GM23248 (cell line): ENCODE measurements at regions not wholly inside any gene's neighbourhood (a gene's known extent, or its start where the extent isn't known, plus 50 kb on each side); places are given as distances from the start of the nearest gene placed in this dataset.

Experiments used
- DNase-seq: peaks from one replicate; pipeline ENCODE4 v3.0.0-alpha.2; 2015
- H2AFZ ChIP-seq: fragments of 200-600 bp; sonication (generic); 2 replicates; pipeline ENCODE4 v1.6.1; 2016; ENCODE audit warnings: antibody characterized with exemption
- H3F3A ChIP-seq: fragments of 200-600 bp; sonication (generic); 2 replicates; pipeline ENCODE4 v1.6.1; 2016; ENCODE audit warnings: mild to moderate bottlenecking, antibody characterized with exemption, mixed run types; ENCODE audit not compliant: insufficient read depth
- H3K27ac ChIP-seq: fragments of 200-600 bp; sonication (generic); 2 replicates; pipeline ENCODE4 v1.5.1; 2016; ENCODE audit warnings: mild to moderate bottlenecking
- H3K27me3 ChIP-seq: fragments of 200-600 bp; sonication (generic); replicated peaks from 2 replicates; pipeline ENCODE4 v1.6.1; 2016; ENCODE audit warnings: mild to moderate bottlenecking; ENCODE audit not compliant: insufficient read depth
- H3K36me3 ChIP-seq: fragments of 200-600 bp; sonication (generic); 2 replicates; pipeline ENCODE4 v1.6.1; 2016; ENCODE audit warnings: low read depth, mild to moderate bottlenecking
- H3K4me1 ChIP-seq: fragments of 200-600 bp; sonication (generic); 2 replicates; pipeline ENCODE4 v1.6.1; 2016; ENCODE audit warnings: mild to moderate bottlenecking; ENCODE audit not compliant: insufficient read depth
- H3K4me2 ChIP-seq: fragments of 200-600 bp; sonication (generic); one replicate; pipeline ENCODE4 v1.6.1; 2016; ENCODE audit warnings: mild to moderate bottlenecking; ENCODE audit not compliant: unreplicated experiment
- H3K4me3 ChIP-seq: fragments of 200-600 bp; sonication (generic); 2 replicates; pipeline ENCODE4 v1.5.1; 2016; ENCODE audit warnings: mild to moderate bottlenecking
- H3K79me2 ChIP-seq: fragments of 200-600 bp; sonication (generic); 2 replicates; pipeline ENCODE4 v1.6.1; 2016; ENCODE audit warnings: mild to moderate bottlenecking; ENCODE audit not compliant: insufficient read depth
- H3K9ac ChIP-seq: fragments of 200-600 bp; sonication (generic); 2 replicates; pipeline ENCODE4 v1.6.1; 2016; ENCODE audit warnings: mild to moderate bottlenecking
- H3K9me2 ChIP-seq: fragments of 200-600 bp; sonication (generic); 2 replicates; pipeline ENCODE4 v1.6.1; 2016; ENCODE audit warnings: mixed run types, mild to moderate bottlenecking, moderate library complexity; ENCODE audit not compliant: insufficient read depth
- H3K9me3 ChIP-seq: fragments of 200-600 bp; sonication (generic); one replicate; pipeline ENCODE4 v1.6.1; 2017; ENCODE audit warnings: low read depth
- H4K20me1 ChIP-seq: fragments of 200-600 bp; sonication (generic); 2 replicates; pipeline ENCODE4 v1.6.0; 2016; ENCODE audit not compliant: insufficient read depth
- EZH2 ChIP-seq: fragments of 200-600 bp; sonication (generic); IDR thresholded peaks from 2 replicates; pipeline ENCODE4 v1.6.1; 2018; ENCODE audit warnings: antibody characterized with exemption, mild to moderate bottlenecking; ENCODE audit not compliant: insufficient read depth, poor library complexity, severe bottlenecking
- EZH2phosphoT487 ChIP-seq: fragments of 200-600 bp; sonication (generic); IDR thresholded peaks from 2 replicates; pipeline ENCODE4 v1.6.1; 2018; ENCODE audit warnings: antibody characterized with exemption, moderate library complexity, mild to moderate bottlenecking, low read depth; ENCODE audit not compliant: insufficient read depth
- WGBS, 2 experiments: methylation state at CpG; one replicate each; pipeline ENCODE4 v1.1.6; 2015 to 2017; ENCODE audit warnings: low lambda C conversion rate in 2 of 2, low coverage in 1 of 2; ENCODE audit errors: missing lambda C conversion rate in 2 of 2; 5-methylcytosine and 5-hydroxymethylcytosine counted together
- in situ Hi-C: fragments of 300-500 bp; cut with MboI; formaldehyde crosslinking; loops from 2 replicates; pipeline ENCODE4 v1.15.0; 2020

DNA sequence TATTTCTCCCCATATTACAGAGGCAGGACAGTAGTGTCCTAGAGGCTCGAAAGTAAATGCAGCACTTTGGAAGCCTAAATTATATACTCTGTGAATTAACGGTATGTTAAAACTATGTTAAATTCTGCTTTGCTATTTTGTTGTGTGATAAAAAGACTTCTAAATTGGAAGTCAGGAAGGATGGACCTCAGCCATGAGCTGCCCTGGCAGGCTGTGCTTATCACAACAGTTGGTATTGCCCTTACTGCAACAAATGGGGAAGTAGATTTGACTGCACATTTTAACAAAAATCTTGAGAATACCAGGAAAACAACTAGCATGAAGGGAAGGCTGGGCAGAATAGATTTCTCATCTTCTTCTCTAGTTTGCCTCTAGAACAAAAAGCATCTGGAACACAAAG, 706.6 kb downstream of the SI start:
- Histone ChIP-seq H2AFZ (no peak overlapping the region), H4K20me1 (no peaks in the 10 kb centered on the region), H3K4me1 (no peaks in the 10 kb centered on the region), H3K27ac (no peak overlapping the region), H3K36me3 (no peaks in the 10 kb centered on the region), H3K9me3 (no peaks in the 10 kb centered on the region), H3K9me2 (no peaks in the 10 kb centered on the region), H3K79me2 (no peaks in the 10 kb centered on the region), H3F3A (no peaks in the 10 kb centered on the region), H3K4me2 (no peak overlapping the region), H3K4me3 (no peak overlapping the region), H3K9ac (no peak overlapping the region), H3K27me3 (no peaks in the 10 kb centered on the region)
- no peak for DNase-seq
- no peak for TF ChIP-seq EZH2
- no peak for TF ChIP-seq EZH2phosphoT487
- WGBS, 2 experiments, result 54 to 59% methylated on average over 2 of the region's 2 CpGs
- in situ Hi-C loops, result no loop called here

DNA sequence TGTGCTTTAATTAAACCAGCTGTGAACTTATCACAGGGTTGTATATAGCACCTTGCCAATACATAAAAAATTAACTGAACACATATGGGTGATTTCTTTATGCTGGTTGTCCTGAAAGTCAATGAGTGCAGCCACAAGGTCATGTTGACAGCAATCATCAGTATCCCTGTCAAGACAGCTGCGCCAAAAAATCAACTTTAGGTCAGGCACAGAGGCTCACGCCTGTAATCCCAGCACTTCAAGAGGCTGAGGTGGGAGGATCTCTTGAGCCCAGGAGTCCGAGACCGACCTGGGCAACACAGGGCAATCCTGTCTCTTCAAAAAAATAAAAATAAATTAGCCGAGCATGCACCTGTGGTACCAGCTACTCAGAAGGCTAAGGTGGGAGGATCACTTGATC, 707.3 kb downstream of the SI start:
- Histone ChIP-seq H3K9me2 (no peaks in the 10 kb centered on the region), H3K4me3 (no peak overlapping the region), H3K9me3 (no peaks in the 10 kb centered on the region), H3K4me2 (no peak overlapping the region), H3K79me2 (no peaks in the 10 kb centered on the region), H4K20me1 (no peaks in the 10 kb centered on the region), H3K36me3 (no peaks in the 10 kb centered on the region), H3K4me1 (no peaks in the 10 kb centered on the region), H3K9ac (no peak overlapping the region), H3K27ac (no peak overlapping the region), H3K27me3 (no peaks in the 10 kb centered on the region), H2AFZ (no peak overlapping the region), H3F3A (no peaks in the 10 kb centered on the region)
- 54 to 55% methylated on average over 5 of the region's 5 CpGs for WGBS, 2 experiments
- no peak for DNase-seq
- TF ChIP-seq EZH2, result no peak
- TF ChIP-seq EZH2phosphoT487, result no peak
- in situ Hi-C loops, result no loop called here

DNA sequence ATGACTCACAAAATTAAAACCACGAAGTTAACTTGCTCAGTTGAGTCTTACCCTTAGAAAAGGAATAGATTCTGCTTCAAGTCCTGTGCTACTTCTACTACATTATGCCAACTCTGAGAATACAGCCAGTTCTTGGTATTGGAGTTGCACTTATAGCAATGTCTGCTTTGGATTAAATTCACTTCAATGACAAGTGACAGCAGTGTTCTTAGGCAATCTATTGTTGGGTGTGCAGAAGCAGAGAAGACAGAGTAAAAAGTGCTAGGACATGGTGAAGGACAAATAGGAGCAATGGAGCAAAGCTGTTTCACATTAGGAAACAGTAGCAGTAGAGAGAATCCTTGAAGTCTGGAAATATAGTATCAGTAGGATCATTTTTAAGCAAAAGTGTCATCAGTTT, 713.1 kb downstream of the SI start:
- Histone ChIP-seq H4K20me1 (no peaks in the 10 kb centered on the region), H3K79me2 (no peaks in the 10 kb centered on the region), H3K36me3 (no peaks in the 10 kb centered on the region), H3K9ac (no peak overlapping the region), H3K4me3 (no peak overlapping the region), H2AFZ (no peak overlapping the region), H3K27ac (no peak overlapping the region), H3K9me3 (no peaks in the 10 kb centered on the region), H3K9me2 (no peaks in the 10 kb centered on the region), H3K4me2 (no peak overlapping the region), H3K27me3 (no peaks in the 10 kb centered on the region), H3F3A (no peaks in the 10 kb centered on the region), H3K4me1 (no peaks in the 10 kb centered on the region)
- in situ Hi-C loops, result no loop called here
- DNase-seq, result no peak
- WGBS, 2 experiments, result 0 to 4% methylated on average over 1 of the region's 1 CpG
- TF ChIP-seq EZH2 (no peak), EZH2phosphoT487 (no peak)

DNA sequence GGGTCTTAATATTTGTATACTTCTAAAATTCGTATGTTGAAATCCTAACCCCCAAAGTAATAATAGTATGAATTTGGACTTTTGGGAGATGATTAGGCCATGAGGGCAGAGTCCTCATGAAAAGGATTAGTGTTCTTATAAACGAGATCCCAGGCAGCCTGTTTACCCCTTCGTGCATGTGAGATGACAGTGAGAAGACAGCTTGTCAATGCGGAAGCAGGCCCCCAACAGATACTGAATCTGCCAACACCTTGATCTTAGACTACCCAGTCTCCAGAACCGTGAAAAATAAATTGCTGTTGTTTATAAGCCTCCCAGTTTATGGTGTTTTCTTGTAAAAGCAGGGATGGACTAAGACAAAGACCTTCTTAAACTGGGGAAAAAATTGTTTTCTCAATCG, 714.2 kb downstream of the SI start:
- no peak overlapping the region for H3K9ac ChIP-seq
- H3K27ac ChIP-seq, result no peak overlapping the region
- TF ChIP-seq EZH2phosphoT487 (no peak), EZH2 (no peak)
- no peaks in the 10 kb centered on the region for H3K79me2 ChIP-seq
- H2AFZ ChIP-seq, result no peak overlapping the region
- no peaks in the 10 kb centered on the region for H3K9me2 ChIP-seq
- no peak overlapping the region for H3K4me2 ChIP-seq
- H3K4me3 ChIP-seq, result no peak overlapping the region
- no peaks in the 10 kb centered on the region for H3K9me3 ChIP-seq
- no peaks in the 10 kb centered on the region for H3K27me3 ChIP-seq
- WGBS, 2 experiments, result 56 to 61% methylated on average over 6 of the region's 6 CpGs
- no peaks in the 10 kb centered on the region for H3K4me1 ChIP-seq
- no peak for DNase-seq
- in situ Hi-C loops, result no loop called here
- no peaks in the 10 kb centered on the region for H3K36me3 ChIP-seq
- H3F3A ChIP-seq, result no peaks in the 10 kb centered on the region
- H4K20me1 ChIP-seq, result no peaks in the 10 kb centered on the region

DNA sequence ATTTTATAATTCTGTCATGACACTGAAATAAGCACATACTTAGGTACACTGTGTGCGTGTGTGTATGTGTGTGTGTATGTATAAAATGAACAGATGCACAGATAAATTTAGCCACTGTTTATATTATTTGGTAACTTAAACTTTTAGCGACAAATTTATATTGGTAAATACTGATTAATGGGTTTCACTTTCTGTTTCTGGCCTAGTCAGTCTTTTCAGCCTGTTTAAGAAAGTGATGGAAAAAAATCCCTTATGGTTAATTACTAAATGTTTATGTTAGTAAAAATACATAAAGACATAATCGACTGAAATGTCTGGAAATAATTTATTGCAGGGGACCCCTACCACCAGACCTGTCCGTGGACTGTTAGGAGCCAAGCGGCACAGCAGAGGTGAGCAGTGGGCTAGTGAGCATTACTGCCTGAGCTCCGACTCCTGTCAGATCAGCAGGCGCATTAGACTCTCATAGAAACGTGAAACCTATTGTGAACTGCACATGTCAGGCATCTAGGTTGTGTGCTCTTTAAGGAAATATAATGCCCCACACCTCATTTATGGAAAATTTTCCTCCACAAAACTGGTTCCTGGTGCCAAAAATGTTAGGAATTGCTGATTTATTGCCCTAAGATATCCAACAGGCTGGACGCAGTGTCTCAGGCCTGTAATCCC, 717.4 kb downstream of the SI start:
- no peak overlapping the region for H3K4me2 ChIP-seq
- no peaks in the 10 kb centered on the region for H3F3A ChIP-seq
- no peaks in the 10 kb centered on the region for H3K79me2 ChIP-seq
- H3K27ac ChIP-seq, result no peak overlapping the region
- no peaks in the 10 kb centered on the region for H3K4me1 ChIP-seq
- no peaks in the 10 kb centered on the region for H3K36me3 ChIP-seq
- no peak overlapping the region for H2AFZ ChIP-seq
- no peak overlapping the region for H3K4me3 ChIP-seq
- TF ChIP-seq EZH2 (no peak), EZH2phosphoT487 (no peak)
- no peaks in the 10 kb centered on the region for H3K9me3 ChIP-seq
- no peaks in the 10 kb centered on the region for H3K9me2 ChIP-seq
- DNase-seq, result no peak
- no peaks in the 10 kb centered on the region for H3K27me3 ChIP-seq
- no peak overlapping the region for H3K9ac ChIP-seq
- in situ Hi-C loops, result no loop called here
- no peaks in the 10 kb centered on the region for H4K20me1 ChIP-seq
- WGBS, 2 experiments, result 60 to 61% methylated on average over 9 of the region's 9 CpGs
